Forelimb muscle (tissue), 1 donor: ENCODE measurements at regions not wholly inside any gene's neighbourhood (a gene's known extent, or its start where the extent isn't known, plus 50 kb on each side); places are given as distances from the start of the nearest gene placed in this dataset.

ENCODE experiments used
- DNase-seq: peaks from one replicate; pipeline ENCODE4 v3.0.0-alpha.2; 2013; ENCODE audit warnings: low read depth

- no peak for DNase-seq
Measured at GRCh38 chr2:146305164-146305563, 1539.7 kb upstream of the ACVR2A start.

DNA sequence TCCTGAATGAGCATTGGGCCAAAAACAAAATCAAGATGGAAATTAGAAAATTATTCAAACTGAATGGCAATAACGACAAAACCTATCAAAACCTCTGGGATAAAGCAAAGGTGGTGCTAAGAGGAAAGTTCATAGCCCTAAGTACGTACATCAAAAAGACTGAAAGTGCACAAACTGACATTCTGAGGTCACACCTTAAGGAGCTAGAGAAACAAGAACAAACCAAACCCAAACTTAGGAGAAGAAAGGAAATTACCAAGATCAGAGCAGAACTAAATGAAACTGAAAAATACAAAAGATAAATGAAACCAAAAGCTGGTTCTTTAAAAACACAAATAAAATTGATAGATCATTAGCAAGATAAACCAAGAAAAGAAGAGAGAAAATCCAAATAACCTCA is 1543.5 kb upstream of the ACVR2A start:
- DNase-seq = no peak

- DNase-seq = no peak
Measured at GRCh38 chr2:146295080-146295670, 1549.7 kb upstream of the ACVR2A start.

- no peak for DNase-seq
Measured at GRCh38 chr2:146287281-146287680, 1557.5 kb upstream of the ACVR2A start.

DNA sequence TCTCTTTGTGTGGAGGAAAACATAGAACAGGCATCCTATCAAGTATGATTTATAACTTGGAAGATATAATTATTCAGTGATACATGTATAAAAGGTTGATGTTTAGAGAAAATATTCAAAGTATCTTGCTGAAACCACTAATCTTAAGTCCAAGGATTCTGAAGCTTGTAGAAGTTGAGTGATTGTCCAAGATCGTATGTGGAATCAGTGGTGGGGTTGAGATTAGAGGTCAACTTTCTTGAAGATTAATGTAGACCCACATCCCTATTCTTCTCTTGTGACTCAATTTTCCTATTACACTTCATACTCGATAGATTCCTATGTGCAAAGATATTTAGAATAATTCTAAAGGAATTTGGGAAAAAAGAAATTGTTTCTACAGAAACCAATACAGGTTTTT is 1565.9 kb upstream of the ACVR2A start:
- DNase-seq = no peak

DNA sequence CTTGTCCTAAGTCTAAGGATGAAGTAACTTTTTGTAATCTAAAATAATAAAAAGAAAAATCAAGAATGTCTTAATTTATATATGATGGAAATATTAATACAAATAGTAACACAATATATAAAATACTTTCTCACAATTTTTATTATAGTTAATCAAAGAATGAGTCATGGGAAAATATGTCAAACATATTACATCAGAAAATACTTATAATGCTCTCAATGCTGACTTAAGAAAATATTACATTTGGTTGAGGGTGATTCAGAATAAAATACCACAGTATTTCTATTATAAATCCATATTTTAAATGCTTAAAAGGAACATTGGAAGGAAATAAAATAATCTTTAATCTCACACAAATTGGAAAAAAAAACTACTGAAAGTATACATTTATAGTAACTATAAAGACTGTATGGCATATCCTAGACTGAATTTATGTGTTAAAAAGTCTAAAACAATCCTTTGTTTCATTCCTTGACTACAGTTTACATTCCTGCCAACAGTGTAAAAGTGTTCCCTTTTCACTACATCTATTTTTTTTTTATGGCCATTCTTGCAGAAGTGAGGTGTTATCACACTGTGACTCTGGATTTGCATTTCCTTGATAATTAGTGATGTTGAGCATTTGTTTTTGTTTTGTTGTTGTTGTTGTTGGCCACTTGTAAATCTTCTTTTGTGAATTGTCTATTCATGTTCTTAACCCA is 1573.5 kb upstream of the ACVR2A start:
- DNase-seq = no peak

DNA sequence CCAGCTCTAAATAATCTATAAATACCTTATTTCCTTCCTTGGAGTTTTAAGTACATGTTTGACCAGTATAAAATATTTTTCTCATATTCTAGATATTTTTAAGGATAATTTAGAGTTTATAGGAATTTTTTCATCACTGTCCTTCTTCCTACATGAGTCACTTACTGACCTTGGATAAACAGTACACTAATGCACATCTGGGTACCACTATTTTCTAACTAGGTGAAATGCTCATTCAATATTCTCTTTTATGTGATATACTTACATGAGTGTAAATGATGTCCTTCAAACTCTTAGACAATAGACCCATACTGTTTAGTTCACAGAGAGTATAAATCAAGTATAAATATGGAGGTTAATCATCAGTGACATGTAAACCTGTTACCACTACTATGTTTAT is 1574.2 kb upstream of the ACVR2A start:
- no peak for DNase-seq

DNA sequence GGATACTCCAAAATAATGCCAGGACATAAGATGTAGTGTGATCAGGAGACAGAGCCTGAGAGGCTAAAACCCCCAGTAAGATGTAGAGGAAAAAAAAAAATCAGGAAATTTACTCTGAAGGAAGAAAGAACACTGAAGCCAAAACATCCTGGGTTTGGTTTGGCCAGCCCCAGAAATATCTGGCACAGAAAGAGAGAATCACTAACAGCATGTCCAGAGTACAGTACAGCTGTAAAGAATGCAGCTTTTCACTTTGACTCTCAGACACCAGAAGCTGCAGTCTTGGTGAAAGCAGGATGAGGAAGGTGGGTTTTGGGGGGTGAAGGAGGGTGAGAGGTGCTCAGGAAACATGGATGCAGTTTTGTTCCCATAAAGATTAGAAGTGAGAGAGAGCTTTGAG is 1577.7 kb upstream of the ACVR2A start:
- DNase-seq = no peak

GRCh38 chr2:146265656-146266055 is 1579.2 kb upstream of the ACVR2A start:
- no peak for DNase-seq

GRCh38 chr2:146262606-146263005 is 1582.2 kb upstream of the ACVR2A start:
- DNase-seq = no peak

GRCh38 chr2:146260551-146260950 is 1584.3 kb upstream of the ACVR2A start:
- DNase-seq = no peak

GRCh38 chr2:146259816-146260215 is 1585.0 kb upstream of the ACVR2A start:
- DNase-seq = no peak

GRCh38 chr2:146258071-146258470 is 1586.8 kb upstream of the ACVR2A start:
- no peak for DNase-seq

GRCh38 chr2:146252119-146252518 is 1592.7 kb upstream of the ACVR2A start:
- no peak for DNase-seq

- no peak for DNase-seq
Measured at GRCh38 chr2:146251328-146251727, 1593.5 kb upstream of the ACVR2A start.

- no peak for DNase-seq
Measured at GRCh38 chr2:146246736-146247523, 1597.9 kb upstream of the ACVR2A start.

GRCh38 chr2:146246002-146246735 is 1598.7 kb upstream of the ACVR2A start:
- DNase-seq = no peak

- DNase-seq = no peak
Measured at GRCh38 chr2:146244830-146245229, 1600.0 kb upstream of the ACVR2A start.

GRCh38 chr2:146244131-146244530 is 1600.7 kb upstream of the ACVR2A start:
- DNase-seq = no peak

DNA sequence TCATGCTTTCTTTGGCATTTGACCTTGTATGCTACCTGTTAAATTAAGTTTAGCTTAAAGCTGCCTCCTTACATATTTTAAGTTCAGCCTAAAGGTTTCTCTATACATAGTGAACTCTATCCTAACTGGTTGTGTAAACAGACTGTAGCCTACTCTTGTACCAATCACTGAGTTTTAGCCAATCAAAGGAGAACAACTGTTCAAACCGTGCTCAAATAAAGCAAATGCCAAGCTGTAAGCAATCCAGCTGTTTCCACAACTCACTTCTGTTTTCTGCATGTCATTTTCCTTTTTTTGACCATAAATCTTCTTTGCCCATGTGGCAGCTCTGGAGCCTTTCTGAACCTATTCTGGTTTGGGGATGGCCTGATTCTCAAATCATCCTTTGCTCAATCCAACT is 1603.8 kb upstream of the ACVR2A start:
- DNase-seq = no peak

DNA sequence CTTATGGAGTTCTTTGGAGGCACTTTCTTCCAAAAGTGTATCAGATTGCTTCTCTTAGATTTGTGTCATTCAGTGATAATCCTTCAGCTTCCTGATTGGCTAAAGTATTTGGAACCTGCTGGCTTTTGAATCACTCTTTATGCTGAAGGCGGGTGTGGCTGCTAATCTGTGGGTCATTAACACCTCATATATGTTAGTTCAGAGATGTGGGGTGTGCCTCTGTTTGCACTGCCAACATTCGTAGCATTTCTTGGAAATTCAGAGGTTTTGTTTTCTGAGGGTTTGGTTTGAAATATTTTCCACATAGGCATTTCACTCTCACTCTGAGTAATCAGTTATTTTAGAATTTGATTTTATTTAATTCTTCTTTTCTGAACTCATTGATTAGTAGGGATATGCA is 1604.4 kb upstream of the ACVR2A start:
- DNase-seq = no peak

DNA sequence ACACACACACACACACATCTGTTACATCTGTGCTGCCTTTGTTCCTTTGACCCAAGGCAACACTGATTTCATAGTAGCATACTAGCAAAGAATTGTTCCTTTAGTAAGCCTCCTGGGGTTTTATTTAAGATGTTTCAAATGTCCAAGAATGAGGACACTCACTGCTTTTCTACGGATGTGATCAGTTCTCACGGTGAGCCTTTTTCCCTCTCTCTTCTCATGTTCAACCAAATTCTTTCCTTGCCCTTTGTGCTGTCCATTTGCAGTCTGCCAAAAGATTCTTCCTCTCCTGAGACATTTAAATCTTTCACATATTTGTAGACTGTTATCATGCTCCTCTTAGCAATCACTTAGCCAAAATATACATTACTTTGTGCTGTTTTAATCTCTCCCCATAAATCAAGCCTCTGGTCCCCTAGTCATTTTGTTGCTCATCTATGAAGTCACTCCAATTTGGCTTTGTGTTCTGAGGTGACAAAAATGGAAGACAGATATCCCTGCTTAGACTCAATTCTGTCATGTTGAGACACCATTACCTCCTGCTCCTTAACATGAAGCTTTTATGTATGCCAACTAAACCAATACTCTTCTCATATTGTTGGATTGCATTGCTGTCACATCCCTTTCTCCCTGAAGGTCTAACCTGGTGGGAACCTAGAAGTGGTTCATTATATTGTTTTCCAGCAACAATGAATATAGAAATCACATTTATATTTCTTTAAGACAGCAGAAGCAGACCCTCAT is 1605.3 kb upstream of the ACVR2A start:
- no peak for DNase-seq
